Right lobe of liver (tissue), 6 donors: ENCODE measurements at regions not wholly inside any gene's neighbourhood (a gene's known extent, or its start where the extent isn't known, plus 50 kb on each side); places are given as distances from the start of the nearest gene placed in this dataset.

Experiments used
- ATAC-seq, 4 donors: fragments of 200-7000 bp; cut with Tn5 transposase; one replicate each; pipeline ENCODE4 v1.9.1; 2020; ENCODE audit warnings: mild to moderate bottlenecking in 4 of 4, moderate library complexity in 4 of 4
- DNase-seq, 3 donors: peaks; one replicate each; pipeline ENCODE4 v3.0.0-alpha.2; 2020
- H3K27ac ChIP-seq, 3 donors: fragments of 200-600 bp; one replicate each; pipeline ENCODE4 v1.8.0; 2022
- H3K27me3 ChIP-seq, 2 donors: fragments of 200-600 bp; one replicate each; pipeline ENCODE4 v1.8.0; 2022
- H3K36me3 ChIP-seq, 4 donors: fragments of 200-600 bp; sonication (generic) in 1 of 4; one replicate each; pipeline versions ENCODE4 v1.5.1 to v1.8.0; 2017 to 2022; ENCODE audit warnings: control low read depth in 1 of 4
- H3K4me1 ChIP-seq, 4 donors: fragments of 200-600 bp; sonication (generic) in 1 of 4; one replicate each; pipeline versions ENCODE4 v1.5.1 to v1.8.0; 2017 to 2022; ENCODE audit warnings: control low read depth in 1 of 4
- H3K4me3 ChIP-seq, 3 donors: fragments of 200-600 bp; one replicate each; pipeline ENCODE4 v1.8.0; 2022
- H3K9me3 ChIP-seq, 4 donors: fragments of 200-600 bp; sonication (generic) in 1 of 4; one replicate each; pipeline versions ENCODE4 v1.5.1 to v1.8.0; 2017 to 2022; ENCODE audit warnings: control low read depth in 1 of 4
- POLR2A ChIP-seq: fragments of 450-650 bp; IDR thresholded peaks from one replicate; pipeline ENCODE4 v1.6.1; 2017; ENCODE audit warnings: antibody characterized with exemption, mild to moderate bottlenecking
- WGBS: methylation state at CpG from one replicate; pipeline ENCODE4 v1.1.6; 2018; ENCODE audit warnings: low coverage, low lambda C conversion rate; ENCODE audit not compliant: insufficient coverage; ENCODE audit errors: missing lambda C conversion rate; 5-methylcytosine and 5-hydroxymethylcytosine counted together
- intact Hi-C, 2 donors: fragments of 100-400 bp; cut with DNase I; formaldehyde crosslinking; loops; one replicate each; pipeline versions ENCODE4 v1.11.2 to v1.14.1; 2022
- TF ChIP-seq, protein P1 (sequence below), 4 donors: fragments of 200-600 bp in 3 of 4; fragments of 450-650 bp in 1 of 4; IDR thresholded peaks; one replicate each; pipeline versions ENCODE4 v1.5.1 to v1.8.0; 2016 to 2022; ENCODE audit warnings: antibody characterized with exemption in 4 of 4, mild to moderate bottlenecking in 2 of 4
- donor health status: DM: no; HTN: yes; CAD: no.
- donor health status: DM: no; HTN: no; CAD: no.
- donor health status: DM: no; HTN: no; CAD: no.
- donor health status: DM: no; HTN: yes; CAD: no.
- donor health status: DM: no; HTN: yes; CAD: no.

DNA sequence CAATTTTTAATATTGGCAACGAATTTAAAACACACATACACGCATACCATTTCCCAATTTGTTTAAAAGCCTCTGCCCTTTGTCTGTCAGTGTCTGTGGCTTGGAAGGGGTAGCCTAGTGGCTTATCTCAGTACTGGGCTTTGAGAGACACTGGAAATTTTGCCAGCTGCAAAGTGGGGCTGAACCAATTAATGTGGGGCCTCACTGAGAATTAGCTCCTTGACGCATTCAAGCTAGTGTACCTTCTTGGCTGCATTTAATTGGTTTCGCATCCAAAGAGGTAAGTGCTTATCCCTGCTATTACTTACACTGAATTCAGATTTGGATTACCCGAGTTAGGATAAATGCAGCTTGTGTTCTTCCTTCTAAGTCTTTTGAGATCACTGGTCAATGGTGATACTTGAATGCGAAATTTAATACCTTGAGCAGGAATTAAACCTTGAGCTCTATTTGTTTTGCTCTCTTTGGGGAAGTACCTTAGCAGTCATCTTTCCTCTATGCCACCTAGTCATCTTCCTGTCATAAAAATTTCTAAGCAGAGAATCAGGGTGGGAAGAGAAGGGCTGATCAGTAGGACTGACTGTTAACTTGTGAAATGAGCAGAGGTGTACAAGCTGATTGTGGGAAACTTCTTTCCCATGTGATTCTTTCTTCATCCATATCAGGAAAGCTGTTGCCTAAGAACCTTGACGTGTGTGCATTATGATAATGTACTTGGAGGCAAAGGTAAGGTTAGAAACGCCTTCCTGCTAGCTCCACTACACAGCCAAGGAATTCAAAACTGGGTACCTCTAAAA is 187.7 kb upstream of the E2F8 start:
- ATAC-seq = peak in 2 of 4 donors; percentile 7 to 20
- no peaks in the 10 kb centered on the region for H3K36me3 ChIP-seq
- DNase-seq = no peak
- H3K4me1 ChIP-seq = peaks cover 0 to 17% (median 8%) of the 10 kb centered on the region in 4 donors
- H3K27ac ChIP-seq = peak overlapping the region in 1 of 3 donors; percentile 52
- intact Hi-C loops = no loop called here
- no peaks in the 10 kb centered on the region for H3K27me3 ChIP-seq
- H3K4me3 ChIP-seq = no peak overlapping the region
- TF ChIP-seq, protein P1, sequence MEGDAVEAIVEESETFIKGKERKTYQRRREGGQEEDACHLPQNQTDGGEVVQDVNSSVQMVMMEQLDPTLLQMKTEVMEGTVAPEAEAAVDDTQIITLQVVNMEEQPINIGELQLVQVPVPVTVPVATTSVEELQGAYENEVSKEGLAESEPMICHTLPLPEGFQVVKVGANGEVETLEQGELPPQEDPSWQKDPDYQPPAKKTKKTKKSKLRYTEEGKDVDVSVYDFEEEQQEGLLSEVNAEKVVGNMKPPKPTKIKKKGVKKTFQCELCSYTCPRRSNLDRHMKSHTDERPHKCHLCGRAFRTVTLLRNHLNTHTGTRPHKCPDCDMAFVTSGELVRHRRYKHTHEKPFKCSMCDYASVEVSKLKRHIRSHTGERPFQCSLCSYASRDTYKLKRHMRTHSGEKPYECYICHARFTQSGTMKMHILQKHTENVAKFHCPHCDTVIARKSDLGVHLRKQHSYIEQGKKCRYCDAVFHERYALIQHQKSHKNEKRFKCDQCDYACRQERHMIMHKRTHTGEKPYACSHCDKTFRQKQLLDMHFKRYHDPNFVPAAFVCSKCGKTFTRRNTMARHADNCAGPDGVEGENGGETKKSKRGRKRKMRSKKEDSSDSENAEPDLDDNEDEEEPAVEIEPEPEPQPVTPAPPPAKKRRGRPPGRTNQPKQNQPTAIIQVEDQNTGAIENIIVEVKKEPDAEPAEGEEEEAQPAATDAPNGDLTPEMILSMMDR (IDR thresholded peaks at IDR 0.05) = no peak
- TF ChIP-seq POLR2A = no peak
- H3K9me3 ChIP-seq = no peaks in the 10 kb centered on the region
- WGBS = 61% methylated on average over 7 of the region's 8 CpGs

- no peak for DNase-seq
- WGBS = 80% methylated on average over 4 of the region's 4 CpGs
- no peak overlapping the region for H3K27ac ChIP-seq
Observed at GRCh38 chr11:19426756-19427403, 186.1 kb upstream of the E2F8 start.

GRCh38 chr11:19426011-19426755 is 185.4 kb upstream of the E2F8 start:
- DNase-seq (no peak), ATAC-seq (no peak)
- Histone ChIP-seq H3K27ac (no peak overlapping the region), H3K9me3 (no peaks in the 10 kb centered on the region), H3K4me3 (no peak overlapping the region), H3K4me1 (peaks cover 0 to 17% (median 8%) of the 10 kb centered on the region in 4 donors), H3K36me3 (no peaks in the 10 kb centered on the region), H3K27me3 (no peaks in the 10 kb centered on the region)
- WGBS = 85% methylated on average over 4 of the region's 5 CpGs
- no peak for TF ChIP-seq POLR2A
- intact Hi-C loops = no loop called here

More at GRCh38 chr11:19426756-19427403, 186.1 kb upstream of the E2F8 start:
- peaks cover 0 to 17% (median 8%) of the 10 kb centered on the region in 4 donors for H3K4me1 ChIP-seq
- no peaks in the 10 kb centered on the region for H3K36me3 ChIP-seq
- no peaks in the 10 kb centered on the region for H3K9me3 ChIP-seq
- TF ChIP-seq, protein P1 (IDR thresholded peaks at IDR 0.05) = no peak
- no peak for TF ChIP-seq POLR2A
- ATAC-seq = no peak
- H3K4me3 ChIP-seq = no peak overlapping the region
- intact Hi-C loops = no loop called here
- no peaks in the 10 kb centered on the region for H3K27me3 ChIP-seq

DNA sequence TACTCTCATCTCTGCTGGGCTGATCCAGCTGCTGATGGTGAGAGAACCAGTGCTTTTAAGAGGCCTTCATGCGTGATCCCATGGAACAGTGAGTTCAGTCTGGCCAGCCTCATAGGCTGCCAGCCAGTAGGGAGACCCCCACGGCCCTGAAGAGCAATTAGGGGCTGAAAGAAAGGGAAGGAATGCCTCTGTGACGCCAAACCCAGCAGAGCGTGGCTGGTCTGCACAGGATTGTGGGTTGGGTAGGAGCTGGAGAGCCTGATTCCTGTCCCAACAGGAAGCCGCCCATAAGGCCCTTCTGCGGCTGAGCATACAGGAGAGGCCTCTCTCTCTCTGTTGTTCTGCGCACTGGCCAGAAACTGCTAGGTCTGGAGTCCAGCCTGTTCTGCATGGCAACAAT is 181.5 kb upstream of the E2F8 start:
- H3K27ac ChIP-seq = no peak overlapping the region
- WGBS = 100% methylated on average over 3 of the region's 7 CpGs
- H3K9me3 ChIP-seq = no peaks in the 10 kb centered on the region
- TF ChIP-seq POLR2A = no peak
- TF ChIP-seq, protein P1 (IDR thresholded peaks at IDR 0.05) = no peak
- ATAC-seq (no peak), DNase-seq (no peak)
- peaks cover 0 to 16% (median 8%) of the 10 kb centered on the region in 4 donors for H3K4me1 ChIP-seq
- no peak overlapping the region for H3K4me3 ChIP-seq
- intact Hi-C loops = no loop called here
- H3K27me3 ChIP-seq = no peaks in the 10 kb centered on the region
- no peaks in the 10 kb centered on the region for H3K36me3 ChIP-seq
